Lung (tissue), 11 donors: ENCODE measurements at regions not wholly inside any gene's neighbourhood (a gene's known extent, or its start where the extent isn't known, plus 50 kb on each side); places are given as distances from the start of the nearest gene placed in this dataset.

ENCODE experiments used
- ATAC-seq: fragments of 200-7000 bp; cut with Tn5 transposase; one replicate; pipeline ENCODE4 v1.9.1; 2020; ENCODE audit warnings: moderate number of reproducible peaks; ENCODE audit not compliant: insufficient read depth, low FRiP score
- DNase-seq, 3 donors: peaks; one replicate each; pipeline ENCODE4 v3.0.0-alpha.2; 2013 to 2017
- H3K27ac ChIP-seq, 2 donors: one replicate each; pipeline ENCODE4 v1.5.1; 2013; ENCODE audit warnings: mild to moderate bottlenecking in 2 of 2, moderate library complexity in 2 of 2, control low read depth in 1 of 2, inconsistent platforms in 1 of 2, low read depth in 1 of 2, low read length in 1 of 2
- H3K27me3 ChIP-seq, 3 donors: one replicate each; pipeline ENCODE4 v1.5.1; 2013; ENCODE audit warnings: low read length in 2 of 3; ENCODE audit not compliant: control insufficient read depth in 3 of 3, insufficient read depth in 3 of 3
- H3K36me3 ChIP-seq, 4 donors: one replicate each; pipeline ENCODE4 v1.5.1; 2013; ENCODE audit warnings: low read length in 4 of 4, mild to moderate bottlenecking in 1 of 4, moderate library complexity in 1 of 4; ENCODE audit not compliant: control insufficient read depth in 4 of 4, insufficient read depth in 4 of 4
- H3K4me1 ChIP-seq, 5 donors: one replicate each; pipeline ENCODE4 v1.5.1; 2013; ENCODE audit warnings: low read length in 5 of 5, mild to moderate bottlenecking in 2 of 5, moderate library complexity in 1 of 5; ENCODE audit not compliant: control insufficient read depth in 5 of 5, insufficient read depth in 5 of 5
- H3K4me3 ChIP-seq: one replicate; pipeline ENCODE4 v1.5.1; 2013; ENCODE audit warnings: mild to moderate bottlenecking, control low read depth, moderate library complexity
- H3K9ac ChIP-seq, 2 donors: one replicate each; pipeline ENCODE4 v1.5.1; 2013; ENCODE audit warnings: low read length in 2 of 2, control low read depth in 1 of 2; ENCODE audit not compliant: insufficient read depth in 1 of 2
- H3K9me3 ChIP-seq, 4 donors: one replicate each; pipeline ENCODE4 v1.5.1; 2013; ENCODE audit warnings: low read length in 3 of 4, mild to moderate bottlenecking in 1 of 4, moderate library complexity in 1 of 4; ENCODE audit not compliant: control insufficient read depth in 4 of 4, insufficient read depth in 3 of 4
- WGBS, 2 donors: extraction: QIAGEN DNeasy Blood & Tissue Kit; methylation state at CpG; one replicate each; pipeline ENCODE4 v1.1.7; 2013; 5-methylcytosine and 5-hydroxymethylcytosine counted together
- TF ChIP-seq, protein P1 (sequence below): IDR thresholded peaks from 2 replicates; pipeline ENCODE4 v1.5.1; 2012; ENCODE audit warnings: mild to moderate bottlenecking; ENCODE audit errors: control extremely low read depth, extremely low read depth
- donor health status: control.
- donor health status: control.
- donor health status: Bipolar disorder and iron deficiency.
- donor health status: healthy.
- donor health status: DM: yes; HTN: yes; CAD: no.

DNA sequence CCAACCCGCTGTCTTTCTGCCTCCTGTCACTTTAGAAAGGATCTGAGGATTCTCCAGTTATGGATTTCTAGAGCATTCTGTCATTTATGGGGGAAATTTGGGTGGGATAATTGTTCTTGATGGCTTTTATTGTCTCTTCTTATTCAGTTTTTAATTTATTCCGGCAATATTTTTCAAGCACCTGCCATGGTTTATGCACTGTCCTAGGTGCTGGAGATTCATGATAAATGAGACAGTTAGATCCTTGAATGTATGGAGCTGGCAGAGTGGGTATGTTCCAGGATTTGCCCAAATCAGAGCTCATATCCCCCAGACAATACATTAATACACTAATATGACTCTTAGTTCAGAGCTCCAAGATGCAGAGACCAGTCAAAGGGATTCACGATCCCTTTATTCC is 146.8 kb upstream of the PRKCQ start:
- TF ChIP-seq, protein P1, sequence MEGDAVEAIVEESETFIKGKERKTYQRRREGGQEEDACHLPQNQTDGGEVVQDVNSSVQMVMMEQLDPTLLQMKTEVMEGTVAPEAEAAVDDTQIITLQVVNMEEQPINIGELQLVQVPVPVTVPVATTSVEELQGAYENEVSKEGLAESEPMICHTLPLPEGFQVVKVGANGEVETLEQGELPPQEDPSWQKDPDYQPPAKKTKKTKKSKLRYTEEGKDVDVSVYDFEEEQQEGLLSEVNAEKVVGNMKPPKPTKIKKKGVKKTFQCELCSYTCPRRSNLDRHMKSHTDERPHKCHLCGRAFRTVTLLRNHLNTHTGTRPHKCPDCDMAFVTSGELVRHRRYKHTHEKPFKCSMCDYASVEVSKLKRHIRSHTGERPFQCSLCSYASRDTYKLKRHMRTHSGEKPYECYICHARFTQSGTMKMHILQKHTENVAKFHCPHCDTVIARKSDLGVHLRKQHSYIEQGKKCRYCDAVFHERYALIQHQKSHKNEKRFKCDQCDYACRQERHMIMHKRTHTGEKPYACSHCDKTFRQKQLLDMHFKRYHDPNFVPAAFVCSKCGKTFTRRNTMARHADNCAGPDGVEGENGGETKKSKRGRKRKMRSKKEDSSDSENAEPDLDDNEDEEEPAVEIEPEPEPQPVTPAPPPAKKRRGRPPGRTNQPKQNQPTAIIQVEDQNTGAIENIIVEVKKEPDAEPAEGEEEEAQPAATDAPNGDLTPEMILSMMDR = no peak
- Histone ChIP-seq H3K9ac (no peak overlapping the region), H3K4me1 (peaks cover 0 to 14% (median 0%) of the 10 kb centered on the region in 5 donors), H3K27me3 (peaks cover 0 to 3% (median 0%) of the 10 kb centered on the region in 3 donors), H3K4me3 (no peak overlapping the region), H3K27ac (no peak overlapping the region), H3K36me3 (no peaks in the 10 kb centered on the region), H3K9me3 (peaks cover 0 to 4% (median 0%) of the 10 kb centered on the region in 4 donors)
- no peak for DNase-seq
- 93 to 95% methylated on average over 3 of the region's 3 CpGs for WGBS, 2 donors
- ATAC-seq = no peak

DNA sequence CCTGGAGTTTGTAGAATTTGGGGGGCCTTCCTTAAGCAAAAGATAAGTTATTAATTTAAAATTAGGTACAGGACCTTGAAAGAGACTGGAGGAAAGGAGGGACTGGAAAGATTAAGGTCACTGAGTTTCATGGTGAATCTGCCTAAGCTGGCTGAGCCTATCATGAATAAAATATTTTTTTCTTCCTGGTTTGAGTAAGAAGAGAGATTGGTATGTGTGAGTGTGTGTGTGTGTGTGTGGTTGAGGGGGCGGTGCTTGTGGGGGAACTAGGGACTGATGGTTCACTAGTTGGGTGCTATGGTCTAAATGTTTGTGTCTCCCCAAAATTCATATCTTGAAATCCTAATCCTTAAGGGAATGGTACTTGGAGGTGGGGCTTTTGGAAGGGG is 142.5 kb upstream of the PRKCQ start:
- Histone ChIP-seq H3K36me3 (no peaks in the 10 kb centered on the region), H3K9me3 (peaks cover 0 to 1% (median 0%) of the 10 kb centered on the region in 4 donors), H3K9ac (no peak overlapping the region), H3K27ac (no peak overlapping the region), H3K4me1 (peaks cover 0 to 9% (median 0%) of the 10 kb centered on the region in 5 donors), H3K27me3 (no peaks in the 10 kb centered on the region), H3K4me3 (no peak overlapping the region)
- ATAC-seq = no peak
- 91 to 93% methylated on average over 1 of the region's 1 CpG for WGBS, 2 donors
- DNase-seq = no peak
- TF ChIP-seq, protein P1 = no peak

- DNase-seq = peak in 2 of 3 donors; percentile 24 to 27
- 53 to 61% methylated on average over 11 of the region's 11 CpGs for WGBS, 2 donors
- Histone ChIP-seq H3K27me3 (no peaks in the 10 kb centered on the region), H3K9me3 (peaks cover 0 to 1% (median 0%) of the 10 kb centered on the region in 4 donors), H3K9ac (no peak overlapping the region), H3K36me3 (no peaks in the 10 kb centered on the region), H3K4me1 (peaks cover 0 to 9% (median 0%) of the 10 kb centered on the region in 5 donors), H3K27ac (peak overlapping the region in 1 of 2 donors; percentile 35), H3K4me3 (no peak overlapping the region)
- TF ChIP-seq, protein P1 = no peak
- no peak for ATAC-seq
Observed at GRCh38 chr10:6721964-6722615, 142.0 kb upstream of the PRKCQ start.
